Smooth muscle cell (in vitro differentiated cells): ENCODE measurements at regions not wholly inside any gene's neighbourhood (a gene's known extent, or its start where the extent isn't known, plus 50 kb on each side); places are given as distances from the start of the nearest gene placed in this dataset.

Experiments
- DNase-seq: peaks from one replicate; lab custom pipeline; 2025; ENCODE audit not compliant: unreplicated experiment; lab: John Stamatoyannopoulos, UW
- H2AFZ ChIP-seq: fragments of 200-600 bp; sonication (generic); 2 replicates; pipeline ENCODE4 v1.6.0; 2016; ENCODE audit warnings: antibody characterized with exemption, low read depth, mild to moderate bottlenecking
- H3F3A ChIP-seq: fragments of 200-600 bp; sonication (generic); 2 replicates; pipeline ENCODE4 v1.6.0; 2017; ENCODE audit warnings: antibody characterized with exemption, low read depth
- H3K27ac ChIP-seq: fragments of 200-600 bp; sonication (generic); 2 replicates; pipeline ENCODE4 v1.5.1; 2016; ENCODE audit warnings: low read depth, mild to moderate bottlenecking
- H3K27me3 ChIP-seq: fragments of 200-600 bp; sonication (generic); 2 replicates; pipeline ENCODE4 v1.6.1; 2016; ENCODE audit warnings: low read depth, mild to moderate bottlenecking
- H3K36me3 ChIP-seq: fragments of 200-600 bp; sonication (generic); 2 replicates; pipeline ENCODE4 v1.5.1; 2016; ENCODE audit warnings: low read depth
- H3K4me1 ChIP-seq: fragments of 200-600 bp; sonication (generic); 2 replicates; pipeline ENCODE4 v1.5.1; 2016; ENCODE audit warnings: low read depth
- H3K4me2 ChIP-seq: fragments of 200-600 bp; sonication (generic); 2 replicates; pipeline ENCODE4 v1.6.0; 2016; ENCODE audit warnings: mild to moderate bottlenecking
- H3K4me3 ChIP-seq: fragments of 200-600 bp; sonication (generic); 2 replicates; pipeline ENCODE4 v1.5.1; 2016; ENCODE audit warnings: mild to moderate bottlenecking
- H3K79me2 ChIP-seq: fragments of 200-600 bp; sonication (generic); 2 replicates; pipeline ENCODE4 v1.6.0; 2016; ENCODE audit warnings: low read depth, mild to moderate bottlenecking
- H3K9ac ChIP-seq: fragments of 200-600 bp; sonication (generic); 2 replicates; pipeline ENCODE4 v1.6.0; 2016; ENCODE audit warnings: low read depth
- H3K9me3 ChIP-seq: fragments of 200-600 bp; sonication (generic); replicated peaks from 2 replicates; pipeline ENCODE4 v1.5.1; 2016; ENCODE audit warnings: low read depth
- H4K20me1 ChIP-seq: fragments of 200-600 bp; sonication (generic); 2 replicates; pipeline ENCODE4 v1.6.0; 2016; ENCODE audit warnings: low read depth
- WGBS: methylation state at CpG from one replicate; pipeline ENCODE4 v1.1.7; 2016; ENCODE audit warnings: low lambda C conversion rate; 5-methylcytosine and 5-hydroxymethylcytosine counted together
- TF ChIP-seq, protein P1 (sequence below): fragments of 200-600 bp; sonication (generic); IDR thresholded peaks from 2 replicates; pipeline ENCODE4 v1.5.1; 2017; ENCODE audit warnings: borderline replicate concordance, mild to moderate bottlenecking, antibody characterized with exemption; ENCODE audit not compliant: insufficient read depth, poor library complexity, severe bottlenecking

- Histone ChIP-seq H3K4me1 (peaks cover 9% of the 10 kb centered on the region), H3K4me3 (no peak overlapping the region), H3F3A (no peaks in the 10 kb centered on the region), H3K4me2 (peak overlapping the region; percentile 43), H3K27me3 (no peaks in the 10 kb centered on the region), H3K9me3 (no peaks in the 10 kb centered on the region), H3K9ac (no peak overlapping the region), H2AFZ (no peak overlapping the region), H3K36me3 (no peaks in the 10 kb centered on the region), H3K27ac (peak overlapping the region; percentile 61), H3K79me2 (no peaks in the 10 kb centered on the region), H4K20me1 (no peaks in the 10 kb centered on the region)
- TF ChIP-seq, protein P1, sequence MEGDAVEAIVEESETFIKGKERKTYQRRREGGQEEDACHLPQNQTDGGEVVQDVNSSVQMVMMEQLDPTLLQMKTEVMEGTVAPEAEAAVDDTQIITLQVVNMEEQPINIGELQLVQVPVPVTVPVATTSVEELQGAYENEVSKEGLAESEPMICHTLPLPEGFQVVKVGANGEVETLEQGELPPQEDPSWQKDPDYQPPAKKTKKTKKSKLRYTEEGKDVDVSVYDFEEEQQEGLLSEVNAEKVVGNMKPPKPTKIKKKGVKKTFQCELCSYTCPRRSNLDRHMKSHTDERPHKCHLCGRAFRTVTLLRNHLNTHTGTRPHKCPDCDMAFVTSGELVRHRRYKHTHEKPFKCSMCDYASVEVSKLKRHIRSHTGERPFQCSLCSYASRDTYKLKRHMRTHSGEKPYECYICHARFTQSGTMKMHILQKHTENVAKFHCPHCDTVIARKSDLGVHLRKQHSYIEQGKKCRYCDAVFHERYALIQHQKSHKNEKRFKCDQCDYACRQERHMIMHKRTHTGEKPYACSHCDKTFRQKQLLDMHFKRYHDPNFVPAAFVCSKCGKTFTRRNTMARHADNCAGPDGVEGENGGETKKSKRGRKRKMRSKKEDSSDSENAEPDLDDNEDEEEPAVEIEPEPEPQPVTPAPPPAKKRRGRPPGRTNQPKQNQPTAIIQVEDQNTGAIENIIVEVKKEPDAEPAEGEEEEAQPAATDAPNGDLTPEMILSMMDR = no peak
- DNase-seq = no peak
- 92% methylated on average over 2 of the region's 2 CpGs for WGBS
These were observed 230.9 kb downstream of the AUH start for GRCh38 chr9:91130796-91131318.

GRCh38 chr9:91131433-91131839, 230.3 kb downstream of the AUH start:
- TF ChIP-seq, protein P1 = no peak
- Histone ChIP-seq H3K9me3 (no peaks in the 10 kb centered on the region), H3F3A (no peaks in the 10 kb centered on the region), H3K4me2 (peak overlapping the region; percentile 43), H3K4me3 (no peak overlapping the region), H3K27ac (peak overlapping the region; percentile 71), H3K9ac (peak overlapping the region; percentile 3), H3K27me3 (no peaks in the 10 kb centered on the region), H3K79me2 (no peaks in the 10 kb centered on the region), H3K4me1 (peaks cover 9% of the 10 kb centered on the region), H2AFZ (no peak overlapping the region), H4K20me1 (no peaks in the 10 kb centered on the region), H3K36me3 (no peaks in the 10 kb centered on the region)
- DNase-seq = no peak
- WGBS = 36% methylated on average over 8 of the region's 8 CpGs

- no peak overlapping the region for H3K4me3 ChIP-seq
- peaks cover 9% of the 10 kb centered on the region for H3K4me1 ChIP-seq
- H3K79me2 ChIP-seq = no peaks in the 10 kb centered on the region
- WGBS = 75% methylated on average over 2 of the region's 3 CpGs
- H3K9me3 ChIP-seq = no peaks in the 10 kb centered on the region
- no peak overlapping the region for H2AFZ ChIP-seq
- H3F3A ChIP-seq = no peaks in the 10 kb centered on the region
- H3K27me3 ChIP-seq = no peaks in the 10 kb centered on the region
- TF ChIP-seq, protein P1 = no peak
- peak overlapping the region; percentile 3 for H3K9ac ChIP-seq
- H3K4me2 ChIP-seq = no peak overlapping the region
- H4K20me1 ChIP-seq = no peaks in the 10 kb centered on the region
- H3K27ac ChIP-seq = no peak overlapping the region
- H3K36me3 ChIP-seq = no peaks in the 10 kb centered on the region
- no peak for DNase-seq
These were observed 229.1 kb downstream of the AUH start for GRCh38 chr9:91132576-91133073.

DNA sequence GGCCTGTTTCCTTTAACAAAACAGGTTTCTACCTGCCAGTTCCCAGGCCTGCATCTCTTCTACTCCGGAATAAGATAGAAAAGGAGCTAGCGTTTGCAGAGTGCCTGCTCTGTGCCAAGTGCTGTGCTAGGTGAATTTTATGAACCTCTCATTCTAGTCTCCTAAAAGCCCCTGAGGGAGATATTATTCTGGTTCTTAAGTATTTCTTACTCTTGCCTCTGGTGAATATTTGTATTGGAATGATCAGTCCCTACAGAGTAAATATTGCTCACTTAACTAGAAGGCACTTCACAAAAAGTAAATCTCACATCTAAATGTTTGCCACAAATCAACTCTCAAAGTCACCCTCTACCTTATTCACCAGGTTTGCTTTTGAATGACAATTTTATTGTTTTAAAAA, 227.1 kb downstream of the AUH start:
- Histone ChIP-seq H3K27me3 (no peaks in the 10 kb centered on the region), H3K36me3 (no peaks in the 10 kb centered on the region), H3K9me3 (no peaks in the 10 kb centered on the region), H3F3A (no peaks in the 10 kb centered on the region), H3K79me2 (no peaks in the 10 kb centered on the region), H3K4me1 (peaks cover 9% of the 10 kb centered on the region), H3K27ac (no peak overlapping the region), H3K4me3 (no peak overlapping the region), H3K9ac (no peak overlapping the region), H4K20me1 (no peaks in the 10 kb centered on the region), H3K4me2 (no peak overlapping the region), H2AFZ (no peak overlapping the region)
- no peak for DNase-seq
- 74% methylated on average over 2 of the region's 2 CpGs for WGBS
- TF ChIP-seq, protein P1 = no peak
